ENCODE measurements at regions not wholly inside any gene's neighbourhood (a gene's known extent, or its start where the extent isn't known, plus 50 kb on each side); places are given as distances from the start of the nearest gene placed in this dataset.

DNA sequence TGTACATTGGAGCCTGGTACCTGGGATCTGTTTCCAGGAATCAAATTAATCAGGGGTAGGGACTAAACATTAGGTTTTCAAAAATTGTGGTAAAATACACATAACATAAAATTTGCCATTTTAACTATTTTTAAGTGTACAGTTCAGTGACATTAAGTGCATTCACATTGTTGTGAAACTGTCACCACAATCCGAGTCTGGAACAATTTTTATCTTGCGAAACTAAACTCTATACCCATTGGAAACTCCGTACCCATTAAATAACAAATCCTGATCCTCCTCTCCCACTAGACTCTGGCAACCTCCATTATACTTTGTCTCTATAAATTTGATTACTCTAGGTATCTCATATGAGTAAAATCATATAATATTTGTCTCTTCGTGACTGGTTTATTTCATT lies 486.2 kb downstream of the GADD45G start:
- H3K4me1 ChIP-seq: no peaks in the 10 kb centered on the region
- no peak overlapping the region for H3K4me3 ChIP-seq
- no peak for TF ChIP-seq POLR2A (IDR thresholded peaks at IDR 0.05)
- no peak for TF ChIP-seq CTCF (IDR thresholded peaks at IDR 0.05)
- H3K36me3 ChIP-seq: no peaks in the 10 kb centered on the region
- H3K27ac ChIP-seq: no peak overlapping the region
- H3K9me3 ChIP-seq: no peaks in the 10 kb centered on the region
- no peaks in the 10 kb centered on the region for H3K27me3 ChIP-seq
- intact Hi-C loops (cut with DNase I; ENCODE audit: low total_unique reads): no loop called here
- DNase-seq: no peak

- Histone ChIP-seq H3K9me3 (no peaks in the 10 kb centered on the region), H3K27me3 (no peaks in the 10 kb centered on the region), H3K27ac (no peak overlapping the region), H3K36me3 (no peaks in the 10 kb centered on the region), H3K4me1 (no peaks in the 10 kb centered on the region), H3K4me3 (no peak overlapping the region)
- no peak for DNase-seq
- intact Hi-C loops (cut with DNase I; ENCODE audit: low total_unique reads): no loop called here
- TF ChIP-seq CTCF (IDR thresholded peaks at IDR 0.05) (no peak), POLR2A (IDR thresholded peaks at IDR 0.05) (no peak)
These were observed 487.7 kb downstream of the GADD45G start for GRCh38 chr9:90092508-90092907.

DNA sequence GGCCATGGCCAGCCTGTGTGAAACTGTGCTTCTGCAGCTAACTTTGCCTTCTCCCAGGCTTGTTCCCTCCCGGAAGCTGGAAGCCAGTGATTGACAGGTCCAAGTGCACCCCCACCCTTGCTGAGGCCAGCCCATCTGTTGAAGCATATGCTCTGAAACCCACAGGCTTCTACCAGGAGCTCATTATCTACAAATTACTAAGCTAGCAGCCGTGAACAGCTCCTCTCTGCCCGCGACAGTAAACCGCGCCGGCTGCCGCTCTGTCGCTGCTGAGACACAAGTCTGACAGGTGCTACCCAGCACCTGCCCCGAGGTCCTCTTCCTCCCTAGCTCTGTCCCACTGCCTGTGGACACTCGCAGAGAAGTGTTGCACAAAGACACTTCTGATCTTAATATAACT lies 490.9 kb downstream of the GADD45G start:
- Histone ChIP-seq H3K4me1 (no peaks in the 10 kb centered on the region), H3K27ac (no peak overlapping the region), H3K27me3 (no peaks in the 10 kb centered on the region), H3K36me3 (no peaks in the 10 kb centered on the region), H3K9me3 (no peaks in the 10 kb centered on the region), H3K4me3 (no peak overlapping the region)
- no peak for DNase-seq
- TF ChIP-seq CTCF (IDR thresholded peaks at IDR 0.05) (no peak), POLR2A (IDR thresholded peaks at IDR 0.05) (no peak)
- intact Hi-C loops (cut with DNase I; ENCODE audit: low total_unique reads): loop anchor here (5.0 kb wide), 1 partner anchor 503 kb away; no protein-coding TSS in a partner anchor

GRCh38 chr9:90097237-90097636 lies 492.4 kb downstream of the GADD45G start:
- Histone ChIP-seq H3K36me3 (no peaks in the 10 kb centered on the region), H3K27ac (no peak overlapping the region), H3K27me3 (no peaks in the 10 kb centered on the region), H3K9me3 (no peaks in the 10 kb centered on the region), H3K4me1 (no peaks in the 10 kb centered on the region), H3K4me3 (no peak overlapping the region)
- TF ChIP-seq POLR2A (IDR thresholded peaks at IDR 0.05) (no peak), CTCF (IDR thresholded peaks at IDR 0.05) (no peak)
- no peak for DNase-seq
- intact Hi-C loops (cut with DNase I; ENCODE audit: low total_unique reads): loop anchor here (5.0 kb wide), 1 partner anchor 505 kb away; no protein-coding TSS in a partner anchor

DNA sequence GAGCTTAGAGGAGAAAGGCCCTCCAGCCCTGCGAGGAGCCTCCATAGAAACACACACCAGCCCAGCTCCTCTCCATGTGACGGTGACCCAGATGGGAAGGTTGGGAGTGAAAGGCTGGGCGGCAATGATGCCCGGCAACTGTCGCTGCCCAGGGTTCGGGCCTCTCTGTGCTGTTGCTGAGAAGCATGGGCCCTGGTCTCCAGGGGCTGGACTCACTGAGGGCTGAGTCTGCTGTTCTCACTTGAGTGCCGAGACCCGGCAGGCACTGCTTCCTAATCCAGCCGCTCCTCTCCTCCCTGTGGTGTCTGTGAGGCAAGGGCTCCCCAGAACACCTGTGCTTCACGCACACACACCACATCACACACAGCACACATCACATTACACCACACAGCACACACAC lies 493.6 kb downstream of the GADD45G start:
- Histone ChIP-seq H3K36me3 (no peaks in the 10 kb centered on the region), H3K27me3 (no peaks in the 10 kb centered on the region), H3K27ac (no peak overlapping the region), H3K4me3 (no peak overlapping the region), H3K9me3 (no peaks in the 10 kb centered on the region), H3K4me1 (no peaks in the 10 kb centered on the region)
- TF ChIP-seq POLR2A (IDR thresholded peaks at IDR 0.05) (no peak), CTCF (IDR thresholded peaks at IDR 0.05) (no peak)
- intact Hi-C loops (cut with DNase I; ENCODE audit: low total_unique reads): loop anchor here (5.0 kb wide), 1 partner anchor 506 kb away; no protein-coding TSS in a partner anchor
- no peak for DNase-seq
